ENCODE measurements at regions not wholly inside any gene's neighbourhood (a gene's known extent, or its start where the extent isn't known, plus 50 kb on each side); places are given as distances from the start of the nearest gene placed in this dataset.

- DNase-seq (ENCODE audit: low spot score): no peak
- H3K4me1 ChIP-seq (ENCODE audit: insufficient read depth): no peaks in the 10 kb centered on the region
- peaks cover 7% of the 10 kb centered on the region for H3K4me1 Mint-ChIP-seq
- ATAC-seq: no peak
- peaks cover 23% of the 10 kb centered on the region; the same call in 1 of the 2 replicates for H3K79me2 ChIP-seq (replicated peaks; ENCODE audit: insufficient read depth)
- H3K4me3 ChIP-seq: no peak overlapping the region
- no peak overlapping the region for H3K4me2 ChIP-seq
- H3K9me2 ChIP-seq (ENCODE audit: insufficient read depth): no peaks in the 10 kb centered on the region
- no peaks in the 10 kb centered on the region; the same call in 1 of the 2 replicates for H3K36me3 ChIP-seq (ENCODE audit: insufficient read depth)
- H3F3A ChIP-seq (replicated peaks; ENCODE audit: low read depth): no peaks in the 10 kb centered on the region
- no peak overlapping the region for H3K27ac ChIP-seq (ENCODE audit: low read depth)
- no peaks in the 10 kb centered on the region for H4K20me1 ChIP-seq (replicated peaks; ENCODE audit: insufficient read depth)
- H3K9me3 Mint-ChIP-seq: peaks cover 23% of the 10 kb centered on the region
- peaks cover 25% of the 10 kb centered on the region; the same call in 2 of the 3 replicates for H3K36me3 Mint-ChIP-seq (ENCODE audit: low read depth)
- H3K27ac Mint-ChIP-seq: no peak overlapping the region
- no peak overlapping the region for H3K4me3 Mint-ChIP-seq
- no peak for TF ChIP-seq ZNF462 (CRISPR knock-in tag; IDR thresholded peaks at IDR 0.05)
- no peak for TF ChIP-seq ETS1 (IDR thresholded peaks at IDR 0.05)
- TF ChIP-seq CTCF (conservative IDR thresholded peaks at IDR 0.05; ENCODE audit: low read depth in 2 of 2): no peak
- no peak for TF ChIP-seq ZNF331 (CRISPR knock-in tag; IDR thresholded peaks at IDR 0.05; ENCODE audit: low read depth)
- no peak for TF ChIP-seq POLR2AphosphoS5 (IDR thresholded peaks at IDR 0.05; ENCODE audit: low read depth)
- TF ChIP-seq ZNF114 (CRISPR knock-in tag; IDR thresholded peaks at IDR 0.05): no peak
- TF ChIP-seq CREB1 (CRISPR knock-in tag; IDR thresholded peaks at IDR 0.05; ENCODE audit: low read depth): no peak
- TF ChIP-seq STAT1 (IDR thresholded peaks at IDR 0.05; ENCODE audit: unreplicated experiment): no peak
- no peak for TF ChIP-seq NANOG (IDR thresholded peaks at IDR 0.05; ENCODE audit: borderline replicate concordance)
- no peak for TF ChIP-seq REST (IDR thresholded peaks at IDR 0.05; ENCODE audit: unreplicated experiment)
- no peak for TF ChIP-seq EZH2phosphoT487 (IDR thresholded peaks at IDR 0.05; ENCODE audit: unreplicated experiment)
- no peak for TF ChIP-seq EZH2 (IDR thresholded peaks at IDR 0.05; ENCODE audit: low read depth, unreplicated experiment)
- no peak for TF ChIP-seq JUNB (IDR thresholded peaks at IDR 0.05; ENCODE audit: unreplicated experiment)
- H2AFZ ChIP-seq: no peak overlapping the region
- no peaks in the 10 kb centered on the region for H3K27me3 Mint-ChIP-seq (ENCODE audit: insufficient read depth, low read depth, poor library complexity)
- H3K27me3 ChIP-seq (ENCODE audit: insufficient read depth): no peaks in the 10 kb centered on the region
Observed at GRCh38 chr1:201767339-201767738, 61.6 kb upstream of the IPO9 start.
